Eye (tissue), 1 donor: ENCODE measurements at regions not wholly inside any gene's neighbourhood (a gene's known extent, or its start where the extent isn't known, plus 50 kb on each side); places are given as distances from the start of the nearest gene placed in this dataset.

Experiments used
- DNase-seq: peaks from one replicate; pipeline ENCODE4 v3.0.0-alpha.2; 2015

- DNase-seq, result no peak
These were observed 50.3 kb downstream of the NALF2 start for GRCh38 chrX:69554321-69554947.

GRCh38 chrX:69555481-69556041 lies 51.4 kb downstream of the NALF2 start:
- no peak for DNase-seq

- peak; percentile 34 for DNase-seq
These were observed 52.2 kb downstream of the NALF2 start for GRCh38 chrX:69556060-69557011.

GRCh38 chrX:69562904-69563578 lies 52.9 kb upstream of the EDA start:
- no peak for DNase-seq

GRCh38 chrX:69564665-69565064 lies 51.2 kb upstream of the EDA start:
- DNase-seq, result peak; percentile 13

- DNase-seq, result no peak
These were observed 50.6 kb upstream of the EDA start for GRCh38 chrX:69565247-69565815.
